K562 (cell line): ENCODE measurements at regions not wholly inside any gene's neighbourhood (a gene's known extent, or its start where the extent isn't known, plus 50 kb on each side); places are given as distances from the start of the nearest gene placed in this dataset.

Experiments
- ATAC-seq: fragments of 200-7000 bp; cut with Tn5 transposase; 3 replicates; pipeline ENCODE4 v1.9.1; 2020; ENCODE audit warnings: moderate library complexity
- BruUV-seq: library from RNA; stranded (reverse); fragments of 400-500 nt; replicated peaks from 2 replicates; lab custom pipeline; 2021; lab: Mats Ljungman, UMichigan
- CTCF ChIA-PET: fragments of 300-600 bp; formaldehyde crosslinking; extraction: SDS; loops from one replicate; lab custom pipeline; 2021; ENCODE audit warnings: low intra/inter-chr PET ratio; lab: Yijun Ruan, JAX
- POLR2A ChIA-PET: fragments of 300-600, 350-650 bp; sonication (Branson Sonifier 250); formaldehyde crosslinking; extraction: SDS; loops from one replicate; lab custom pipeline; 2021; ENCODE audit warnings: antibody characterized with exemption, inconsistent platforms; lab: Yijun Ruan, JAX
- DNase-seq, 4 experiments: peaks; one replicate each; pipeline versions ENCODE4 v3.0.0 to v3.0.0-alpha.2; 2011 to 2018; ENCODE audit warnings: low spot score in 3 of 4, mixed read lengths in 3 of 4; ENCODE audit errors: extremely low read depth in 1 of 4
- FAIRE-seq: peaks from 2 replicates; lab custom pipeline; 2011; peaks lifted over from hg19 to GRCh38; lab: Jason Lieb, UNC
- H2AFZ ChIP-seq: 2 replicates; pipeline ENCODE4 v1.6.0; 2011; ENCODE audit warnings: low read depth, low read length, control low read depth, inconsistent platforms
- H3K27ac ChIP-seq: fragments of 200-600 bp; 3 replicates; pipeline ENCODE4 v1.8.0; 2011; ENCODE audit warnings: low read depth, mild to moderate bottlenecking, control low read depth, inconsistent platforms, low read length, moderate library complexity, mixed read lengths; ENCODE audit errors: extremely low read depth
- H3K27me3 ChIP-seq, 2 experiments: fragments of 300-600 bp in 1 of 2; 2 replicates in 1 of 2; 3 replicates in 1 of 2; pipeline versions ENCODE4 v1.6.0 to v1.8.0; 2011; ENCODE audit warnings: inconsistent platforms in 2 of 2, low read length in 2 of 2, mild to moderate bottlenecking in 1 of 2, mixed read lengths in 1 of 2, moderate library complexity in 1 of 2; ENCODE audit not compliant: control insufficient read depth in 2 of 2, insufficient read depth in 2 of 2
- H3K36me3 ChIP-seq: fragments of 300-600 bp; 3 replicates; pipeline ENCODE4 v1.8.0; 2011; ENCODE audit warnings: mild to moderate bottlenecking, low read length, inconsistent platforms; ENCODE audit not compliant: control insufficient read depth, insufficient read depth
- H3K4me1 ChIP-seq, 2 experiments: fragments of 200-600 bp in 1 of 2; replicated peaks in 1 of 2; 2 replicates in 1 of 2; 3 replicates in 1 of 2; pipeline versions ENCODE4 v1.5.1 to v1.8.0; 2011; ENCODE audit warnings: inconsistent platforms in 2 of 2, low read length in 2 of 2, mild to moderate bottlenecking in 1 of 2, mixed read lengths in 1 of 2, moderate library complexity in 1 of 2; ENCODE audit not compliant: control insufficient read depth in 2 of 2, insufficient read depth in 2 of 2
- H3K4me2 ChIP-seq: 2 replicates; pipeline ENCODE4 v1.6.1; 2011; ENCODE audit warnings: low read length, control low read depth, inconsistent platforms, mixed read lengths; ENCODE audit not compliant: insufficient read depth
- H3K4me3 ChIP-seq: fragments of 200-600 bp; sonication (generic), shearing (Covaris generic); 2 replicates; pipeline ENCODE4 v1.5.1; 2016; ENCODE audit warnings: control low read depth, inconsistent platforms
- H3K79me2 ChIP-seq: fragments of 200-600 bp; 3 replicates; pipeline ENCODE4 v1.8.0; 2011; ENCODE audit warnings: low read length, inconsistent platforms; ENCODE audit not compliant: control insufficient read depth, insufficient read depth
- H3K9ac ChIP-seq, 2 experiments: 2 replicates each; pipeline versions ENCODE4 v1.6.0 to v1.6.1; 2011; ENCODE audit warnings: low read depth in 2 of 2, low read length in 2 of 2, control low read depth in 1 of 2, inconsistent platforms in 1 of 2, mild to moderate bottlenecking in 1 of 2, mixed read lengths in 1 of 2; ENCODE audit not compliant: insufficient read depth in 1 of 2
- H3K9me1 ChIP-seq: one replicate; pipeline ENCODE4 v1.6.0; 2011; ENCODE audit warnings: inconsistent platforms, mild to moderate bottlenecking, low read length, moderate library complexity; ENCODE audit not compliant: control insufficient read depth, insufficient read depth
- H3K9me3 ChIP-seq: replicated peaks from 2 replicates; pipeline ENCODE4 v1.5.1; 2011; ENCODE audit warnings: low read depth, low read length, inconsistent platforms; ENCODE audit not compliant: control insufficient read depth, insufficient read depth
- H4K20me1 ChIP-seq: replicated peaks from 2 replicates; pipeline ENCODE4 v1.6.1; 2011; ENCODE audit warnings: low read length, inconsistent platforms, mixed read lengths; ENCODE audit not compliant: control insufficient read depth, insufficient read depth
- ARID1B ChIP-seq: fragments of 450-650 bp; IDR thresholded peaks from 2 replicates; pipeline ENCODE4 v1.6.1; 2016; ENCODE audit warnings: antibody characterized with exemption, mild to moderate bottlenecking, inconsistent platforms
- EZH2 ChIP-seq: IDR thresholded peaks from 2 replicates; pipeline ENCODE4 v1.6.1; 2012; ENCODE audit warnings: low read depth, mild to moderate bottlenecking, inconsistent platforms, low read length, borderline replicate concordance
- NFIX ChIP-seq: fragments of 250-450 bp; sonication (Bioruptor Pico); IDR thresholded peaks from 2 replicates; pipeline ENCODE4 v1.4.0; 2020; ENCODE audit warnings: low read depth, mild to moderate bottlenecking, moderate library complexity
- POLR2AphosphoS5 ChIP-seq: IDR thresholded peaks from 2 replicates; pipeline ENCODE4 v1.6.1; 2011; ENCODE audit warnings: mild to moderate bottlenecking, low read depth, low read length, moderate library complexity; ENCODE audit not compliant: control insufficient read depth, insufficient read depth
- TRIM24 ChIP-seq, 2 experiments: fragments of 450-650 bp; IDR thresholded peaks; 2 replicates each; pipeline ENCODE4 v1.6.1; 2016
- WGBS: fragments of 100-300 bp; shearing (Covaris generic); methylation state at CpG from one replicate; pipeline ENCODE4 v1.1.6; 2016; ENCODE audit warnings: low coverage, mixed read lengths; ENCODE audit not compliant: insufficient coverage; ENCODE audit errors: missing lambda C conversion rate; 5-methylcytosine and 5-hydroxymethylcytosine counted together
- in situ Hi-C: fragments of 300-500 bp; cut with MboI; formaldehyde crosslinking; loops from 4 replicates; pipeline ENCODE4 v1.15.0; 2018; ENCODE audit warnings: inconsistent platforms, mixed read lengths
- intact Hi-C: fragments of 100-400 bp; cut with micrococcal nuclease; formaldehyde crosslinking; loops from 2 replicates; pipeline ENCODE4 v1.14.2; 2022
- TF ChIP-seq, protein P1 (sequence below): fragments of 450-650 bp; formaldehyde crosslinking; IDR thresholded peaks from 2 replicates; pipeline ENCODE4 v1.4.0; 2022; ENCODE audit warnings: missing genetic modification characterization
- TF ChIP-seq, protein P2 (sequence below): fragments of 450-650 bp; IDR thresholded peaks from 2 replicates; pipeline ENCODE4 v1.6.1; 2016; ENCODE audit warnings: antibody characterized with exemption
- TF ChIP-seq, protein P3 (sequence below), 2 experiments: fragments of 150-350 bp in 1 of 2; IDR thresholded peaks; 2 replicates each; pipeline ENCODE4 v1.6.1; 2012 to 2016; ENCODE audit warnings: low read depth in 2 of 2, low read length in 2 of 2, mild to moderate bottlenecking in 1 of 2, moderate library complexity in 1 of 2

DNA sequence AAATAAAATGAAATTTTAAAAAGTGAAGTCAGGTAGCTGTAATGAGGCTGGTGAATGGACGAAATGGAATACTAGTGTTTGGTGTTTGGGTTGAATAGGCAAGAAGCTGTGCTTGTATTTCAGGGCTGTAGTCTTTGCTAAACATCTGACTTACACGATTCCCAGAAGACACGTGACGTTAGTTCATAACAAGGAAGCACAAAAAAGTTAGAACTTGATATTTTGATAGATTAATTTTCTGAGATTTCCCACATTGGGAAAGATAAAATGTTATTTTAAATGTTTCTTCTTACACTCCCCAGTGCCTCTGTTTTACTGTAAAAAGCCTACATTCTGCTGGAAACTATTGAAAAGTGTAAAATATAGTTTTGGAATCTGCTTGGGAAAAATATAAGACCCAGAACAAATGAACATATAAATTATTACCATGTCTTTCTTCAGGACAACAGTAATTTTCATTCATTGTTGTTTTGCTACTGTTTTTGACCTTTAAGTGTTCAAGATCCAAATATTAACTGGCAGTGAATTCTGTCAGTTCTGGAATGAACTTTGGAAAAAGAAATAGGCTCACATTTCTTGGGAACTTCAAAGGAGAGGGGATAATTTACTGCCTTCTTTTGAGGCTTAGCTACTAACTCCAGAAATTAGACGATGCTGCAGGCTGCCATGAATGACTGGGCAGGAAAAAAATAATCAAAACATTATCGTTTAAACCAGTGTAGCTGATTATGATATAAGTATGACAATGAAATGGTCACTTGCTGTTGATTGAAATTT is 241.3 kb downstream of the SLITRK6 start:
- POLR2A ChIA-PET: no interaction called here
- DNase-seq (no peak), ATAC-seq (no peak), FAIRE-seq (no peak)
- CTCF ChIA-PET: no interaction called here
- Histone ChIP-seq H3K4me2 (no peak overlapping the region), H3K4me1 (no peaks in the 10 kb centered on the region), H3K9me1 (no peaks in the 10 kb centered on the region), H3K4me3 (no peak overlapping the region), H2AFZ (no peak overlapping the region), H3K79me2 (no peaks in the 10 kb centered on the region), H3K27me3 (no peaks in the 10 kb centered on the region), H3K27ac (no peak overlapping the region), H4K20me1 (no peaks in the 10 kb centered on the region), H3K9ac (no peak overlapping the region), H3K36me3 (no peaks in the 10 kb centered on the region), H3K9me3 (no peaks in the 10 kb centered on the region)
- in situ Hi-C loops (no loop called here), intact Hi-C loops (no loop called here)
- BruUV-seq: no TSS peak
- TF ChIP-seq TRIM24 (IDR thresholded peaks at IDR 0.05) (no peak), EZH2 (no peak), ARID1B (no peak), POLR2AphosphoS5 (no peak), NFIX (CRISPR knock-in tag) (no peak)
- TF ChIP-seq, protein P1, sequence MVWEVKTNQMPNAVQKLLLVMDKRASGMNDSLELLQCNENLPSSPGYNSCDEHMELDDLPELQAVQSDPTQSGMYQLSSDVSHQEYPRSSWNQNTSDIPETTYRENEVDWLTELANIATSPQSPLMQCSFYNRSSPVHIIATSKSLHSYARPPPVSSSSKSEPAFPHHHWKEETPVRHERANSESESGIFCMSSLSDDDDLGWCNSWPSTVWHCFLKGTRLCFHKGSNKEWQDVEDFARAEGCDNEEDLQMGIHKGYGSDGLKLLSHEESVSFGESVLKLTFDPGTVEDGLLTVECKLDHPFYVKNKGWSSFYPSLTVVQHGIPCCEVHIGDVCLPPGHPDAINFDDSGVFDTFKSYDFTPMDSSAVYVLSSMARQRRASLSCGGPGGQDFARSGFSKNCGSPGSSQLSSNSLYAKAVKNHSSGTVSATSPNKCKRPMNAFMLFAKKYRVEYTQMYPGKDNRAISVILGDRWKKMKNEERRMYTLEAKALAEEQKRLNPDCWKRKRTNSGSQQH (CRISPR knock-in tag): no peak
- TF ChIP-seq, protein P2, sequence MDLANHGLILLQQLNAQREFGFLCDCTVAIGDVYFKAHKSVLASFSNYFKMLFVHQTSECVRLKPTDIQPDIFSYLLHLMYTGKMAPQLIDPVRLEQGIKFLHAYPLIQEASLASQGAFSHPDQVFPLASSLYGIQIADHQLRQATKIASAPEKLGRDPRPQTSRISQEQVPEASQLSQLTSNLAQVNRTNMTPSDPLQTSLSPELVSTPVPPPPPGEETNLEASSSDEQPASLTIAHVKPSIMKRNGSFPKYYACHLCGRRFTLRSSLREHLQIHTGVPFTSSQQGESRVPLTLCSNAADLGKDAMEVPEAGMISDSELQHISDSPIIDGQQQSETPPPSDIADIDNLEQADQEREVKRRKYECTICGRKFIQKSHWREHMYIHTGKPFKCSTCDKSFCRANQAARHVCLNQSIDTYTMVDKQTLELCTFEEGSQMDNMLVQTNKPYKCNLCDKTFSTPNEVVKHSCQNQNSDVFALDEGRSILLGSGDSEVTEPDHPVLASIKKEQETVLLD: no peak
- TF ChIP-seq, protein P3, sequence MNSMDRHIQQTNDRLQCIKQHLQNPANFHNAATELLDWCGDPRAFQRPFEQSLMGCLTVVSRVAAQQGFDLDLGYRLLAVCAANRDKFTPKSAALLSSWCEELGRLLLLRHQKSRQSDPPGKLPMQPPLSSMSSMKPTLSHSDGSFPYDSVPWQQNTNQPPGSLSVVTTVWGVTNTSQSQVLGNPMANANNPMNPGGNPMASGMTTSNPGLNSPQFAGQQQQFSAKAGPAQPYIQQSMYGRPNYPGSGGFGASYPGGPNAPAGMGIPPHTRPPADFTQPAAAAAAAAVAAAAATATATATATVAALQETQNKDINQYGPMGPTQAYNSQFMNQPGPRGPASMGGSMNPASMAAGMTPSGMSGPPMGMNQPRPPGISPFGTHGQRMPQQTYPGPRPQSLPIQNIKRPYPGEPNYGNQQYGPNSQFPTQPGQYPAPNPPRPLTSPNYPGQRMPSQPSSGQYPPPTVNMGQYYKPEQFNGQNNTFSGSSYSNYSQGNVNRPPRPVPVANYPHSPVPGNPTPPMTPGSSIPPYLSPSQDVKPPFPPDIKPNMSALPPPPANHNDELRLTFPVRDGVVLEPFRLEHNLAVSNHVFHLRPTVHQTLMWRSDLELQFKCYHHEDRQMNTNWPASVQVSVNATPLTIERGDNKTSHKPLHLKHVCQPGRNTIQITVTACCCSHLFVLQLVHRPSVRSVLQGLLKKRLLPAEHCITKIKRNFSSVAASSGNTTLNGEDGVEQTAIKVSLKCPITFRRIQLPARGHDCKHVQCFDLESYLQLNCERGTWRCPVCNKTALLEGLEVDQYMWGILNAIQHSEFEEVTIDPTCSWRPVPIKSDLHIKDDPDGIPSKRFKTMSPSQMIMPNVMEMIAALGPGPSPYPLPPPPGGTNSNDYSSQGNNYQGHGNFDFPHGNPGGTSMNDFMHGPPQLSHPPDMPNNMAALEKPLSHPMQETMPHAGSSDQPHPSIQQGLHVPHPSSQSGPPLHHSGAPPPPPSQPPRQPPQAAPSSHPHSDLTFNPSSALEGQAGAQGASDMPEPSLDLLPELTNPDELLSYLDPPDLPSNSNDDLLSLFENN (IDR thresholded peaks at IDR 0.05; ENCODE audit: low read depth in 2 of 2, low read length in 2 of 2): no peak
- 0% methylated on average over 5 of the region's 6 CpGs for WGBS
